NCI-H2196 treated with DMSO at 0.1 percent for 48 hours (cell line): ENCODE measurements at regions not wholly inside any gene's neighbourhood (a gene's known extent, or its start where the extent isn't known, plus 50 kb on each side); places are given as distances from the start of the nearest gene placed in this dataset.
"Not testable (repeated sequence)": the region's sequence is repeated elsewhere in the genome, so short reads cannot be mapped to it uniquely, and the experiment has no call there.

Experiments used
- DNase-seq: peaks from one replicate; lab custom pipeline; 2025; ENCODE audit not compliant: unreplicated experiment; lab: John Stamatoyannopoulos, UW

- DNase-seq: no peak
Observed at GRCh38 chr5:145660897-145661640, 174.1 kb downstream of the PRELID2 start.

DNA sequence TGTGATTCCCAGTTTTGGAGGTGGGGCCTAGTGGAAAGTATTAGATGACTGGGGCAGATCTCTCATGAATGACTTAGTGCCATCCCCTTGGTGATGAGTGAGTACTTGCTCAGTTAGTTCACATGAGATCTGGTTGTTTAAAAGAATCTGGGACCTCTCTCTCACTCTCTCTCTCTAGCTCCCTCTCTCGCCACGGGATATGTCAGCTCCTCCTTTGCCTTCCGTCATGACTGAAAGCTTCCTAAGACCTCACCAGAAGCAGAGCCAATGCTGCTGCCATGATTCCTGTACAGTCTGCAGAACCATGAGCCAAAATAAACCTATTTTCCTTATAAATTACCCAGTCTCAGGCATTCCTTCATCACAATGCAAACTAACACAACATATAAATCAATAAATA is 176.7 kb downstream of the PRELID2 start:
- DNase-seq: no peak

- DNase-seq: not testable (repeated sequence)
Observed at GRCh38 chr5:145652700-145653099, 182.4 kb downstream of the PRELID2 start.

DNA sequence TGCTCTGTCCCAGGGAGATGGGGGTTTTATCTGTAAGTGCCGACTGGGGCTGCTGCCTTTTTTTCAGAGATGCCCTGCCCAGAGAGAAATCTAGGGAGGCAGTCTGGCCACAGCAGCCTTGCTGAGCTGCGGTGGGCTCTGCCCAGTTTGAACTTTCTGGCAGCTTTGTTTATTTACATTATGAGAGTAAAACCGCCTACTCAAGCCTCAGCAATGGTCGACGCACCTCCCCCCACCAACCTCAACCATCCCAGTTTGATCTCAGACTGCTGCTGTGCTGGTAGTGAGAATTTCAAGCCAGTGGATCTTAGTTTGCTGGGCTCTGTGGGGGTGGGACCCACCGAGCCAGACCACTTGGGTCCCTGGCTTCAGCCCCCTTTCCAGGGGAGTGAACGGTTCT is 188.0 kb downstream of the PRELID2 start:
- DNase-seq: not testable (repeated sequence)

GRCh38 chr5:145643214-145643613 is 191.9 kb downstream of the PRELID2 start:
- not testable (repeated sequence) for DNase-seq

GRCh38 chr5:145637396-145637795 is 197.7 kb downstream of the PRELID2 start:
- DNase-seq: no peak

- DNase-seq: no peak
Observed at GRCh38 chr5:145636371-145636770, 198.8 kb downstream of the PRELID2 start.

DNA sequence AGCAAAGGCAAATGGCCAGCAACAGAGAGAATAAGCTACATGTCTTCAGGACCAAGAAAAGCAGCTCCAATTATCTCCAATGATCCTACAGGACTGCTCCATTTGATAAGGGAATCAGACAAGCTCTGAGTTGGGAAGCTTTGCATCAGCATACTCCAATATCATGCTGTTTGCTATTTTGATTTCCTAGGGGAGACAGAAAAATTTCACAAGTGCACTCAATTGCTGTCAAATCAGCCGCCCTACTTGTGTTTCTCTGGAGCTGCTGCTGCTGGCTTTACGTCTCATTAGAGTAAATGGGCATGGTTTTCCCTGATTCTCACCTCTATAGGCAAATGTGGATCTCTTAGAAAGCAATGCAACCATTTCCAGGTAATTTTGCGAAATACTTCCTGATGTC is 201.7 kb downstream of the PRELID2 start:
- DNase-seq: no peak

GRCh38 chr5:145632701-145633100 is 202.4 kb downstream of the PRELID2 start:
- DNase-seq: no peak

DNA sequence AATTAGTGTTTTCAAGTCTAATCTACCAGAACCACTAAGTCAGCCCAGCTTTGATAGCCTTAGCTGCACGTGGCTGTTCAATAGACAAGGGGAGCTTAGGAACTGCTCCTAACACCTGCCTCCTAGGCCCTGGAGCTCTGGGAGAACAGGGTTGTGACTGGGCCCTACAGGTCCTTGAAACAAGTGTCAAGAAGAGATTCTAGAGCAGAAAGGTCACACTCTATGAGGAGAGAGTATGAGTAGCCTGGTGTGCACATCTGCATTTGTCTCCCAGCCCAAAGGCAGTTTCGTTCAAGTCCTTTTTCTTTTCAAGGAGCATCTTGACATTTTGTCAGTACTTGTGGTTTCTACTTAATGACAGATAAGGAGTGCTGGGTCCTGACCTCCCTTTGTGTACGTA is 206.1 kb downstream of the PRELID2 start:
- no peak for DNase-seq

GRCh38 chr5:145628525-145628924 is 206.6 kb downstream of the PRELID2 start:
- no peak for DNase-seq

GRCh38 chr5:145619806-145620310 is 215.3 kb downstream of the PRELID2 start:
- no peak for DNase-seq

DNA sequence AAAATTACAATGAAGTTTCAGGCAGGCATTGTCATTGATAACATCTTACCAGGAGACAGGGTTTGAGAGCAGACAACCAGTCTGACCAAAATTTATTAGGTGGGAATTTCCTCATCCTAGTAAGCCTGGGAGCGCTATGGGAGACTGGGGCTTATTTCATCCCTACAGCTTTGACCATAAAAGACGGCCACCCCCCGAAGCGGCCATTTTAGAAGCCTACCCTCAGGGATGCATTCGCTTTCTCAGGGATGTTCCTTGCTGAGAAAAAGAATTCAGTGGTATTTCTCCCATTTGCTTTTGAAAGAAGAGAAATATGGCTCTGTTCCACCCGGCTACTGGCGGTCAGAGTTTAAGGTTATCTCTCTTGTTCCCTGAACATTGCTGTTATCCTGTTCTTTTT is 218.4 kb downstream of the PRELID2 start:
- DNase-seq: not testable (repeated sequence)

GRCh38 chr5:145598983-145599382 is 236.2 kb downstream of the PRELID2 start:
- DNase-seq: no peak

DNA sequence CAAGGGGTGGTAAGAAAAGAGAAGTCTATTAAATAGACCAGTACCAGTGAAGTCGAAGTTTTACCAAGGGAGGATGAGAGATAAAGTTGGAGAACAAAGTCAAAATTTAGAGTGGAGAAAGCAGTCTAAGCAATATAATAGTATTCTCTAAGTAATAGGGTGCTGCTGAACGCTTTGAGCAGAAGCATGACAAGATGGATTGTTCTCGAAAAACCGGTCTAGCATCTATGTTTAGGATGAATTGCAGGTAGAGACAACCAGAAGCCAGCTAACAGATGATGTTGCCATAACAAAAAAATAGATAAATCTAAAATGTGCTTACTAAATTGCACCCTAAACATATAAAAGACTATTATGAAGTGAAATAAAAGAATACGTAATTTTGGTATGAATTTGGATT is 237.0 kb downstream of the PRELID2 start:
- DNase-seq: no peak

GRCh38 chr5:145591578-145591977 is 243.6 kb downstream of the PRELID2 start:
- DNase-seq: no peak

GRCh38 chr5:145589063-145589462 is 246.1 kb downstream of the PRELID2 start:
- DNase-seq: no peak

DNA sequence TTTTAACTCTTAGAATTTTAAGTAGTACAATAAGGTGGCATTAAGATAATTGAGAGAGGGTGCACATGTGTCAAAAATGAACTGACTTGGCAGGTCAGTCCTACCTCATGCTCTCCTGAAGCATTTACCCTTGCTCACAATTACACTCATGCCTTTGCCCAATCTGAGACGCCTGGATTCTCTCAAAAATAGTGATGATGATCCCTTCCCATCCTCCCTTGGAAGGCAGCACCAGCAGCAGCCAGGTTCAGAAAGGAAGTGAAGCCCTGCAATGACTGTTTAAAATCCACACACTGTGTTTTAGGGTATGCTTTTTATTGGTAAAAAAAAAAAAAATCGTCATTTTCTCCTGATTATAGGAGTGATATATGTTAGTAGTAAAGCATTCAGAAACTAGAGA is 246.6 kb downstream of the PRELID2 start:
- no peak for DNase-seq

DNA sequence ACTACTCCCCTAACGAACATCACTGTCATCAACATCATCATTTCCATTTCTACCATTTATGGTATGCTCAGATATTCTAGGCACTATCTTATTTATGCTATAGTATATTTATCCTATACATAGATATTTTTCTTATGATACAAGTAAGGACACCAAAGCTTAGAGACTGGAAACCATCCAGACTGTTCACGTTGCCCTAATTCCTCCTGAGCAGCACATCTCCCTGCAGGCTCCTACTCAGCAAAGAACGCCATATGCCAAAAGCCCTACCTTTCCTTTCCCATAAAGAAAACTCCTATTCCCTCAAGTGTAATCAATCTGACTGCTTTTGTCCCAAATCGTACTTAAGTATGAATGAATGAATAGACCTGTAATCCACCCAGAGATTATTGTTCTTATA is 247.0 kb downstream of the PRELID2 start:
- DNase-seq: no peak

- no peak for DNase-seq
Observed at GRCh38 chr5:145587710-145588109, 247.4 kb downstream of the PRELID2 start.

DNA sequence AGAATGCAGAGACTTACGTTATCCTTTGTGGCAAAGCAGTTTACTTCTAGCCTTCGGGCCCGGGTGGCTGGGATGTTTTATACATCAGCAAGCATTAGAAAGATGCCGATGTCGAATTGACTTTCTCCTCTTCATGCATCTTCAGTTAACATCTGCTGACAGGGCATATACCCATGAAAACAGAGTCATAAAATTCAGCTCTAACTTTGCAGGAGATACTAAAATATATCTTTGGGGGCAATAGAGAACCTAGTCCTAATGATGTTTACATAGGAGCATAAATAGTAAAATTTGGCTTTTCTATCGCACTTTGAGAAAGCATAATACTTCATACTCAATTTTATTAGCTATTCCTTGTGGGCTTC is 247.9 kb downstream of the PRELID2 start:
- DNase-seq: no peak

DNA sequence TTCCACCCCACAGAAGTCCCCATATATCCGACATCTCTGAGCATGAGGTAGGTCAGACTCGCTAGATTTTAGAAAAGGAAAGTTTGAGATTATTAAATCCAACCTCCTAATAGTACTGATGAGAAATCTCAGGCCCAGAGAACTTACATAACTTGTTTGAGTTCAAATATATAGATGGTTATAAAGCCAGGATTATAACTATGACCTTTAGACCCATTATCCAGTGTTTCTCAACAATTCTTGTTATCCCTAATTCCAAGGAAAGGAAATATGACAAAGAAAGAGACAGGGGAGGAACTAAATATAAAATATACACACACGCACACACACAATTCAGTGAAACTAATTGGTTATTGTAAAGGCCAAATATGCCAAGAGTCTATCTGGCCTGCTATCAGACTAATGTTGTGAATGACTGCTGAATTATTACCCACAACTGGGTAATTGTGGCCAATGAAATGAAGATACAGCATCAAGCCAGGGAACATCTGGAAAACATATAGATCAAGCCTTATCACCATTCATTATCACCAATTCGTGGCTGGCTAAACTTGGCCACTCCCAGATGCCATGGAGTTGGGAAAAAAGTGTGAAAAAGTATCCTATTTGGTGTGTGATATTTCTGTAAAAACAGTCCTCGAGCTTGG is 248.4 kb downstream of the PRELID2 start:
- no peak for DNase-seq
